ENCODE measurements at regions not wholly inside any gene's neighbourhood (a gene's known extent, or its start where the extent isn't known, plus 50 kb on each side); places are given as distances from the start of the nearest gene placed in this dataset.

DNA sequence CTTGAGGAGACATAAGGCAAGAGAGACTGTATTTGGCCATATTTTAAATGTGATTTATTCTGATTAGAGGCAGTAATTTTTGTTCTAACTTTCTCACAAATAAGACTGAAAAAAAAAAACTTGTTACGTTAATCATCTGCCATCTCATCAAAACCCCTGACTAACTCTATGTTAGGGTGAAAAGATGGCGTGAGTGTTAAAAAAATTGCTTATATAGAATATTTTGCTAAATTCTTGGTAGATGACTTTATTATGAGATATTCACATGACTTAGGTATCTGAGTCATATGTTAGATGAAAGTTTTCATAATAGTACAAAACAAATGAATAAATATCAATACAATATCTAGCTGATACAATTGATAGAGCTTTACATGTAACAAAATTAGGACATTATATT is 1508.7 kb upstream of the TMEFF2 start:
- no peak overlapping the region for H3K4me3 Mint-ChIP-seq
- DNase-seq: no peak

DNA sequence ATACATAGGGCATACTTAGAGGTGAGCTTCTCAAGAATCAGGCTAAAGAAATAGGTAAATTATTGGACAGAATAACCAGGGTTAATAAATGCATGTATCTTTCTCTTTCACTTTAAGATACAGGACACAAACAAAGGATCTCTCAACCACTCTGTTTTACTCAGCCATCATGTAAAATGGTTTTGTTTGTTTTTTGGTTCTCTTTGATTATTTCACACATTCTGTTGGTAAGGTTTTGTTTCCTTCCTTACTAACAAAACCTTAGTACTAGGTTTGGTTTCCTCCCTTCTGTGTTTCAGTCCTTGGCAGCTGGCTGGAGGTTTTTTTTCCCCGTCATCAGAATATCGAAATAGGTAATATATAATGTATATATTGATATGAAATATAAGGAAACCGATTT is 1506.8 kb upstream of the TMEFF2 start:
- peak overlapping the region in 5 of 6 donors; percentile 12 to 84 (median 73) for H3K27ac Mint-ChIP-seq

More for the DNA sequence above, 1508.7 kb upstream of the TMEFF2 start:
- Mint-ChIP-seq H3K9me3 (peaks cover 0 to 7% (median 5%) of the 10 kb centered on the region in 6 donors), H3K27me3 (ENCODE audit: low read depth in 3 of 3) (peaks cover 0 to 2% (median 0%) of the 10 kb centered on the region in 3 donors), H3K4me1 (peaks cover 0 to 35% of the 10 kb centered on the region in 2 donors), H3K27ac (peak overlapping the region in 1 of 6 donors; percentile 9), H3K36me3 (peaks cover 0 to 3% (median 0%) of the 10 kb centered on the region in 3 donors)

DNA sequence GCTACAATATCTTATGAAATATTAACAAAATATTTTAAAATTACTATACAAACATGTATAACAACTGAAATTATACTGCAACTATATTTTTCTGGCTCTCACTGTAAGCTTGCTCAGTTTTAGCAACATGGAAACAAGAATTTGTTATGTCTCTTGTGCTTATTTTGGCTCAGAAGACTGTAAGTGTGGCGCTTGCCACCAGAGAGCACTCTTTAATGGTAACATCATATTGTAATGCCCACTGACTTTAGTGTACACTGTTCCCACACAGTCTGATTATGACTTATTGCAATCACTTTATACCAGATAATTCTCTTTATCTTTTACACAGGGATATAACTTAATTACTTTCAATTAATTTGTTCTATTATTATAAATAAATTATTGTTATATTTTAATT is 1500.6 kb upstream of the TMEFF2 start:
- H3K4me1 Mint-ChIP-seq: peaks cover 0 to 10% of the 10 kb centered on the region in 2 donors
- H3K4me3 Mint-ChIP-seq: no peak overlapping the region
- peak in 2 of 3 donors; percentile 3 for DNase-seq
- no peaks in the 10 kb centered on the region for H3K36me3 Mint-ChIP-seq
- peaks cover 0 to 2% (median 0%) of the 10 kb centered on the region in 3 donors for H3K27me3 Mint-ChIP-seq (ENCODE audit: low read depth in 3 of 3)
- H3K27ac Mint-ChIP-seq: no peak overlapping the region
- peaks cover 0 to 5% (median under 1%) of the 10 kb centered on the region in 6 donors for H3K9me3 Mint-ChIP-seq

More for the DNA sequence above, 1506.8 kb upstream of the TMEFF2 start:
- Mint-ChIP-seq H3K36me3 (no peaks in the 10 kb centered on the region), H3K4me1 (peaks cover 0 to 35% of the 10 kb centered on the region in 2 donors), H3K9me3 (peaks cover 0 to 6% (median 2%) of the 10 kb centered on the region in 6 donors), H3K4me3 (peak overlapping the region; percentile 8 to 71 (median 53)), H3K27me3 (ENCODE audit: low read depth in 3 of 3) (peaks cover 0 to 2% (median 0%) of the 10 kb centered on the region in 3 donors)
- peak; percentile 22 to 38 (median 36) for DNase-seq

DNA sequence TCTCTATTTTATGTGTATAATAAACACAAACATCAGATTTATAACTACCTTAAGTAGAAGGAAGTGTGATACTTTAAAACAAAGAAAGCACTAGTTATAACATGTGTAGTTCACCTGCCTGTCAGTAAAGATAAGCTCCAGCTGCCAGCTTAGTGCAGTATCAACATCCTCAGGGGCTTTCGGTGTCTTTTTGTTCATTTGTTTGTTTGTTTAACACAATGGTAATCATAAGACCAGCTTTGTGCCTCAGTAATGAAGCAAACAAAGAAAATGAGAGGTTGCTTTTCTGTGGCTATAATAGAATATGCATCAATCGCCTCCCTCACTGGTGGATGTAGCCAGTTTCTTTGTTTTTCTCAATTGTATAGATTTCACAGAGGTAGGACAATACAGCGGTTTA is 1499.0 kb upstream of the TMEFF2 start:
- Mint-ChIP-seq H3K27ac (no peak overlapping the region), H3K27me3 (ENCODE audit: low read depth in 3 of 3) (peaks cover 0 to under 1% (median 0%) of the 10 kb centered on the region in 3 donors), H3K9me3 (peaks cover 0 to 4% (median 0%) of the 10 kb centered on the region in 6 donors), H3K36me3 (no peaks in the 10 kb centered on the region), H3K4me3 (no peak overlapping the region), H3K4me1 (no peaks in the 10 kb centered on the region)
- DNase-seq: no peak

DNA sequence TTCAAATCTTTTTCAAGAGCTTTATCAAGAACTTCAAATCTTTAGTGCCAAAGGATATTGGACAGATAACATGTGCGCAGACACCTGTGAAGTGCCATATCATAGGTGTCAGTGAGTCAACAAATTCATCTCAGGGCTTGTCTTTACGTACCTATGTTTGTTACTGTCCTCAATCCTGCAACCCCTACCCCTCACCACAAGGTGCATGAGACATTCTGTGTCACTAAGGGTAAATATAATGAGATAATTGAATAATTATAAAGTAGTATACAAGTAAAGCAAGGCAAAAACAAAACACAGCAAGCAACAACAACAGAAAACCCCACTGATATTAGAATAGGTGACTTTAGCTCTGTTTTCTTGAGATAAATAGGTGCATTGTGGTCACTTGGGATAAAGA is 1495.8 kb upstream of the TMEFF2 start:
- Mint-ChIP-seq H3K27ac (no peak overlapping the region), H3K9me3 (peaks cover 0 to 3% (median 0%) of the 10 kb centered on the region in 6 donors), H3K4me3 (no peak overlapping the region), H3K27me3 (ENCODE audit: low read depth in 3 of 3) (no peaks in the 10 kb centered on the region), H3K36me3 (no peaks in the 10 kb centered on the region), H3K4me1 (peaks cover 0 to 6% of the 10 kb centered on the region in 2 donors)
- no peak for DNase-seq

DNA sequence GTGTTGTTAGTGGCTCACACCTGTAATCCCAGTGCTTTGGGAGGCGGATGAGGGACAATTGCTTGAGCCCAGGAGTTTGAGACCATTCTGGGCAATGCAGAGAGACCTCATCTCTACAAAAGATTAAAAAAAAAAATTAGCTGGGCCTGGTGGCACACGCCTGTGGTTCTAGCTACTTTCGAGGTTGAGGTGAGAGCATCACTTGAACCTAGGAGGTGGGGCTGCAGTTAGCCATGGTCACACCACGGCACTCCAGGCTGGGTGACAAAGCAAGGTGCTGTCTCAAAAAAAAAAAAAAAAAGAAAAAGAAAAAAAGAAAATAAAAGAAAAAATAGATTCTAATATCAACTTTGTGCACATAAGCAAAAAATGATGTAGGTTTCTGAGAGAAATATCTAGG is 1492.5 kb upstream of the TMEFF2 start:
- Mint-ChIP-seq H3K9me3 (peaks cover 0 to 12% (median 4%) of the 10 kb centered on the region in 6 donors), H3K4me1 (peaks cover 0 to 6% of the 10 kb centered on the region in 2 donors)

DNA sequence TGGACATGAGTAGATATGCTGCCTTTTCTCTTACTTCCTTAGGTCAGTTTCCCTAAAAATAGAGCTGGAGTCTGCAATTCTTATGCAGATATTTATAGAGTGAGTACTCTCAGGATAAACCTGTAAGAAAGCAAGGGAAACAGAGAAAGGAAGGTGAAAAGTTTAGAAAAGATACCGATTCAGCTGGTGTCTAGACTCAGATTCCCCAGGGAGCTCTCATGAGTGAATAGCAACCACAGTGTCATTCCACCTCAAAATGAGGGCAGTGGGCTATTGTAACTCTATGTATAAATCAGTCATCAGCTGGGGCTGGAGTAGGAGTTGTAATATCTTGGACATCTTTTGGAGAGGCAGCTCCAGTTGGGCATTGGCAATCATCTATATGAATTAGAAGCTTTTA is 1485.1 kb upstream of the TMEFF2 start:
- DNase-seq: no peak
- Mint-ChIP-seq H3K4me1 (no peaks in the 10 kb centered on the region), H3K36me3 (no peaks in the 10 kb centered on the region), H3K4me3 (no peak overlapping the region), H3K9me3 (peaks cover 0 to 10% (median 3%) of the 10 kb centered on the region in 6 donors), H3K27ac (no peak overlapping the region), H3K27me3 (ENCODE audit: low read depth in 3 of 3) (peaks cover 0 to 2% (median 0%) of the 10 kb centered on the region in 3 donors)

More for the DNA sequence above, 1492.5 kb upstream of the TMEFF2 start:
- Mint-ChIP-seq H3K36me3 (no peaks in the 10 kb centered on the region), H3K27ac (no peak overlapping the region), H3K4me3 (no peak overlapping the region), H3K27me3 (ENCODE audit: low read depth in 3 of 3) (no peaks in the 10 kb centered on the region)
- DNase-seq: peak in 2 of 3 donors; percentile 13 to 41

DNA sequence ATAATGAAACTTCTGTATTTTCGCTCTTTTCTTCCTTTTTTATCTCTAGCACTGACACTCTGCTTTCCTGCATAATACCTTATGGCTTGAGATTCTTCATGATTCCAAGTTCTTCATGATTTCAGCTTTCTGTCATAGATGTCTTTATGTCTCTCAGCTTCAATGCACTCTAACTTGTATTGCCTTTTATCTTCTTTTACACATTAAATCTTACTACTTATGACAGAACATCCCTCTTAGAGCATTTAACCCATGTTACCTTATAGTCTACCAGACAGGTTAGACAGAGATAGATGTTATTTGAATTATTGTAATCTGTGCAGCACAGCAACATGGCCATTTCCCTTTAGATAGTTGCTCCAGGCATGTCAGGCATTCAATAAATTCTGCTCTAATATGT is 1475.7 kb upstream of the TMEFF2 start:
- Mint-ChIP-seq H3K36me3 (no peaks in the 10 kb centered on the region), H3K4me1 (peaks cover 0 to 11% of the 10 kb centered on the region in 2 donors), H3K9me3 (peaks cover 0 to 11% (median 2%) of the 10 kb centered on the region in 6 donors), H3K27ac (no peak overlapping the region), H3K27me3 (ENCODE audit: low read depth in 3 of 3) (no peaks in the 10 kb centered on the region), H3K4me3 (no peak overlapping the region)
- DNase-seq: no peak

DNA sequence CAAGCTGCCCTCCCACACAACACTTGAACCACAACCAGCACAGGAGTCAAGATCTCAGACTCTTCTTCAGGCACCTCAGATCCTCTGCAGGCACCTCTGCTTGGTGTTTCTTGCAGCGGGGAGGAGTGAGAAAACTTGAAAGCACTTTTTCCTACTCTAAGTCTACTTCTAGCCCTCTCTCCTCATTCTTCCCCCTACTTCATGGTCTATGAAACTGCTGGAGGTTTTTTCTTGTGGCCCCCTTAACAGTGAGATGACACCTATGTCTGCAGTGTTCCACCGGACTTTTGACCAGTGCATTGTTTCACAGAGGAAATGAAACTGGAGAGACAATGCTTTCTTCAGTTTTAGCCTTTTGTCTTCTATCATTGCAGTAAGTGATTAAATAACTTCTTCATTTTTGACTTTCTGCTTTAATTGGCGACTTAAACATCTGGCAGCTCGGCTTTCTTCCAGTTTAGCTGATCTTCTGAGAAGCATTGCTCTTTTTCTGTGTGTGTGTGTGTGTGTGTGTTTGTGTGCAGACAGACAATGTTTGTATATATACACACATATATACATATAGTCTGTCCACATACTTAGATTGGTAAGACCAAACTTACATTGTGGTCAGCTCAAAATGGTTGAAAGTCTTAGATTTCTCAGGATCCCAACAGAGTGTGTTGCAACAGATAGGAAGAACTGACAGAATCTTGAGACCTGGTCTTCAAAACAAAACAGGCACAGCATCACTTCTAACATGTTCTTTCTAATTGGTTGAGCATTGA is 1474.0 kb upstream of the TMEFF2 start:
- H3K27ac Mint-ChIP-seq: no peak overlapping the region
- peaks cover 0 to 11% of the 10 kb centered on the region in 2 donors for H3K4me1 Mint-ChIP-seq
- H3K27me3 Mint-ChIP-seq (ENCODE audit: low read depth in 3 of 3): no peaks in the 10 kb centered on the region
- peaks cover 0 to 5% (median 0%) of the 10 kb centered on the region in 6 donors for H3K9me3 Mint-ChIP-seq
- no peaks in the 10 kb centered on the region for H3K36me3 Mint-ChIP-seq
- peak overlapping the region in 2 of 5 donors; percentile 3 to 45 for H3K4me3 Mint-ChIP-seq
- DNase-seq: no peak

DNA sequence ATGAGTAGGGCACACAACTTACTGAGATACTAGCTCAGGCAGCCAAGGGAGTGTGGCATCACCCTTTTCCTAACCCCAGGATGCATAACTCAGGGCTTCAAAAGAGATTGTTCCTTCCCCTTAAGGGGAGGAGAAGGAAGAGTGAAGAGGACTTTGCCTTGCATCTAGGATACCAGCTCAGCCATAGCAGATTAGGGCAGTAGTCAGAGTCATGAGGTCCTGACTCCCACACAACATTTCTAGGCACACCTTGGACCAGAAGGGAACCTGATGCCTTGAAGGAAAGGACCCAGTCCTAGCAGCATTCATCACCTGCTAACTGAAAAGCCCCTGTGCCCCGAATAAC is 1433.2 kb upstream of the TMEFF2 start:
- Mint-ChIP-seq H3K9me3 (peaks cover 0 to 30% (median 11%) of the 10 kb centered on the region in 6 donors), H3K27me3 (ENCODE audit: low read depth in 3 of 3) (no peaks in the 10 kb centered on the region), H3K27ac (no peak overlapping the region)

DNA sequence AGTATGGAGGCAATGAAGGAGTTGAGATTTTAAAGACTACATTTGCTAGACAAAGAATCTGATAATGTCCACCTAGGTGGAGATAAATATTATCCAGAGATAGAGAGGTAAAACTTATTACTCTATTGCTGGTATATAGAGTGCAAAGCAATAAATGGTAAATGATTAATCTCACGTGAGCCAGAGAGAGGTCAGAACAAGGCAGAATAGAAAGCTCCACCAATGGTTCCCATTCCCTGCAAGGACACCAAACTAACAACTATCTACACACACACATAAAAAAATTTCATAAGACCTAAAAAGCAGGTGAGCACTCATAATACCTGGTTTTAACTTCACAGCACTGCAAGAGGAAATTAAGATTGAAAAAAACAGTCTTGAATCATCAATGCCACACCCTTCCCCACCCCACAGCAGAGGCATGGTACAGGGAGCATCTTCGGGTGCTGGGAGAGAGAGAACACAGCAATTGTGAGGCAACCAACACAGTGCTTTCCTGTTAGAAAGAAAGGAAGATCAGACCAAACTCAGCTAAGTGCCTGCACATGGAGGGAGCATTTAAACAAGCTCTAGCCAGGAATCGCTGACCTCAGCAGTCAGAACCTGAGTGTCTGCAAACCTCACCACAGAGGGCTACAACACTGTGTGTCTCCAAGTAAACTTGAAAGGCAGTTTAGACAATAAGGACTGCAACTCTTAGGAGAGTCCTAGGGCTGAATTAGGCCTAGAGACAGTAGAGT is 1432.6 kb upstream of the TMEFF2 start:
- H3K4me1 Mint-ChIP-seq: no peaks in the 10 kb centered on the region
- H3K36me3 Mint-ChIP-seq: no peaks in the 10 kb centered on the region
- no peak overlapping the region for H3K4me3 Mint-ChIP-seq
- H3K27ac Mint-ChIP-seq: no peak overlapping the region
- peaks cover 0 to 30% (median 11%) of the 10 kb centered on the region in 6 donors for H3K9me3 Mint-ChIP-seq
- H3K27me3 Mint-ChIP-seq (ENCODE audit: low read depth in 3 of 3): no peaks in the 10 kb centered on the region
- DNase-seq: no peak

More for the DNA sequence above, 1433.2 kb upstream of the TMEFF2 start:
- Mint-ChIP-seq H3K4me1 (no peaks in the 10 kb centered on the region), H3K4me3 (no peak overlapping the region), H3K36me3 (no peaks in the 10 kb centered on the region)
- no peak for DNase-seq

DNA sequence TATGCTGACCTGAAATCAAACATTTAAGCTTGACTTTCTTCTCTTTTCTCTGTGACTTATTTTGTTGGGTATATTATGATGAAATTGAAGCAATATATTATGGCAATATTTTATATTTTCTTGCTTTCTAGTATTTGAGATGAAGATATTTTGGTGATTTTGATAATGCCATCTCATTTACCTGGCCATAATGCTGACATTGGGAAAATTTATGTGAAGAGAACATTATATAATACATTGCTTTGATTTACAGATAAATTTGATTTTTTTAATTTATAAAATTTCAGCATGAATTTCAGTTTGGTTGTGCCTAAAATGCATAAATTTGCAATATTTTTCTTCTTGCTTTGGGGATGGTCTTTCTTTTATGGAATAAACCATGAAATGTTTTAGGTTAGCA is 1413.7 kb upstream of the TMEFF2 start:
- Mint-ChIP-seq H3K27ac (no peak overlapping the region), H3K4me1 (no peaks in the 10 kb centered on the region), H3K36me3 (no peaks in the 10 kb centered on the region), H3K9me3 (peaks cover 0 to 10% (median 2%) of the 10 kb centered on the region in 6 donors), H3K27me3 (ENCODE audit: low read depth in 3 of 3) (peaks cover 0 to 2% (median 2%) of the 10 kb centered on the region in 3 donors), H3K4me3 (no peak overlapping the region)
- DNase-seq: no peak

DNA sequence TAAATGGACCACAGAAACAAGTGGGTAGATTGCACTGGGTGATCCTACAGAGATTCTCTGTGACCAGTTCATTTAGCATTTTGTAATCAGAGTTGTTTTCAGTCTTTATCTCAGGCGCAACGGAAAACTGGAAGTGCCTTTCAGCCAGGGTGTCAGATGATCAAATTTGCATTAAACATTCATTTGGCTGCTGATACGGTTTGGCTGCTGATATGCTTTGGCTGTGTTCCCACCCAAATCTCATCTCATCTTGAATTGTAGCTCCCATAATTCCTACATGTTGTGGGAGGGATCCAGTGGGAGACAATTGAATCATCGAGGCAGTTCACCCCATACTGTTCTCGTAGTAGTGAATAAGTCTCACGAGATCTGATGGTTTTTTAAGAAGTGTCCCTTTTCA is 1396.1 kb upstream of the TMEFF2 start:
- Mint-ChIP-seq H3K4me3 (no peak overlapping the region), H3K27ac (no peak overlapping the region), H3K36me3 (peaks cover 0 to 4% (median 4%) of the 10 kb centered on the region in 3 donors), H3K4me1 (no peaks in the 10 kb centered on the region), H3K27me3 (ENCODE audit: low read depth in 3 of 3) (peaks cover 0 to 3% (median 0%) of the 10 kb centered on the region in 3 donors), H3K9me3 (peaks cover 6 to 39% (median 24%) of the 10 kb centered on the region in 6 donors)
- no peak for DNase-seq

DNA sequence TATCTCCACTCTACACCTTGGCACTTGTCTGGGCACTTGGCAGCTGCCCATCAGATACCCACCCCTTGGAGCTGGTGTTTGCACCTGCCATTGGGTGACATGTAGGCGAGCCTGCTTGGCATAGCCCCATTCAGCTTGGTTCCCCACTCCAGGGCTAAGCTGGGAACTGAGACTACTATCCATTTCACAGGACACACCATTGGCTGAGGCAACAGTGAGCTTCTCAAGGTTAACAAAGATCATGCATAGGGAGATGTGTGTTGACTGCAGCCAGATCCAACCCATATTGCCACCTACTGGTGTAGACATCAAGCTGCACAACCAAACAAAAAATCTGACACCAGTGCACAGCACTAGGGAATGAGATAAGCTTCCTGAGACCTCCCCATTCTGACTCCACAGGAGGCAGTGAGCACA is 1389.8 kb upstream of the TMEFF2 start:
- Mint-ChIP-seq H3K4me3 (no peak overlapping the region), H3K9me3 (peaks cover 0 to 15% (median 6%) of the 10 kb centered on the region in 6 donors), H3K4me1 (no peaks in the 10 kb centered on the region), H3K27me3 (ENCODE audit: low read depth in 3 of 3) (peaks cover 0 to 2% (median 0%) of the 10 kb centered on the region in 3 donors), H3K27ac (no peak overlapping the region), H3K36me3 (no peaks in the 10 kb centered on the region)
- peak in 1 of 3 donors; percentile 2 for DNase-seq

Data from immature natural killer cell (primary cell).